IMR-90 (cell line): ENCODE measurements at regions not wholly inside any gene's neighbourhood (a gene's known extent, or its start where the extent isn't known, plus 50 kb on each side); places are given as distances from the start of the nearest gene placed in this dataset.

Experiments
- ATAC-seq: fragments of 200-7000 bp; cut with Tn5 transposase; 2 replicates; pipeline ENCODE4 v1.9.1; 2020; ENCODE audit warnings: low read depth, mild to moderate bottlenecking, moderate library complexity
- BruUV-seq: library from RNA; stranded (reverse); fragments of 400-500 nt; replicated peaks from 2 replicates; lab custom pipeline; 2021; lab: Mats Ljungman, UMichigan
- CTCF ChIA-PET: fragments of 300-600 bp; formaldehyde crosslinking; extraction: SDS; loops from one replicate; lab custom pipeline; 2021; ENCODE audit warnings: antibody characterized with exemption; lab: Yijun Ruan, JAX
- POLR2A ChIA-PET: fragments of 300-600 bp; sonication (Branson Sonifier 250); formaldehyde crosslinking; loops from one replicate; lab custom pipeline; 2022; ENCODE audit warnings: antibody characterized with exemption; ENCODE audit not compliant: unreplicated experiment; lab: Charles Lee
- DNase-seq: peaks from one replicate; pipeline ENCODE4 v3.0.0; 2013
- H2AFZ ChIP-seq: replicated peaks from 2 replicates; pipeline ENCODE3; 2013; ENCODE audit warnings: low read length, mild to moderate bottlenecking; ENCODE audit not compliant: poor library complexity
- H2AK5ac ChIP-seq: 2 replicates; pipeline ENCODE4 v1.6.1; 2013; ENCODE audit warnings: low read depth, low read length, inconsistent platforms
- H2AK9ac ChIP-seq: replicated peaks from 2 replicates; pipeline ENCODE3; 2013; ENCODE audit warnings: mild to moderate bottlenecking, low read depth, low read length, moderate library complexity; ENCODE audit not compliant: poor library complexity
- H2BK120ac ChIP-seq: 2 replicates; pipeline ENCODE4 v1.6.1; 2013; ENCODE audit warnings: low read depth, low read length, inconsistent platforms
- H2BK15ac ChIP-seq: 3 replicates; pipeline ENCODE4 v1.6.1; 2013; ENCODE audit warnings: low read depth, low read length, inconsistent platforms
- H2BK20ac ChIP-seq: 2 replicates; pipeline ENCODE4 v1.6.1; 2013; ENCODE audit warnings: low read depth, mild to moderate bottlenecking, inconsistent platforms, low read length, moderate library complexity
- H2BK5ac ChIP-seq: 2 replicates; pipeline ENCODE4 v1.6.1; 2013; ENCODE audit warnings: mild to moderate bottlenecking, low read depth, low read length, inconsistent platforms; ENCODE audit not compliant: poor library complexity, severe bottlenecking
- H3K14ac ChIP-seq: replicated peaks from 2 replicates; pipeline ENCODE4 v1.6.1; 2013; ENCODE audit warnings: low read depth, low read length, inconsistent platforms
- H3K18ac ChIP-seq: 2 replicates; pipeline ENCODE4 v1.6.1; 2013; ENCODE audit warnings: low read depth, low read length, control low read depth
- H3K23ac ChIP-seq: 2 replicates; pipeline ENCODE4 v1.6.1; 2013; ENCODE audit warnings: low read depth, low read length, inconsistent platforms
- H3K27ac ChIP-seq: 2 replicates; pipeline ENCODE4 v1.5.1; 2013; ENCODE audit warnings: mild to moderate bottlenecking, control low read depth, low read length; ENCODE audit not compliant: insufficient read depth
- H3K27me3 ChIP-seq: 2 replicates; pipeline ENCODE4 v1.6.1; 2013; ENCODE audit warnings: low read length; ENCODE audit not compliant: control insufficient read depth, insufficient read depth
- H3K36me3 ChIP-seq: 2 replicates; pipeline ENCODE4 v1.6.1; 2013; ENCODE audit warnings: low read length, mixed read lengths; ENCODE audit not compliant: control insufficient read depth, insufficient read depth
- H3K4ac ChIP-seq: 2 replicates; pipeline ENCODE4 v1.6.1; 2013; ENCODE audit warnings: low read depth, low read length, inconsistent platforms
- H3K4me1 ChIP-seq: 2 replicates; pipeline ENCODE4 v1.6.1; 2013; ENCODE audit warnings: low read length, mixed read lengths; ENCODE audit not compliant: control insufficient read depth, insufficient read depth
- H3K4me2 ChIP-seq: 2 replicates; pipeline ENCODE4 v1.6.1; 2013; ENCODE audit warnings: low read depth, mild to moderate bottlenecking, control low read depth, low read length, moderate library complexity
- H3K4me3 ChIP-seq: 2 replicates; pipeline ENCODE4 v1.5.1; 2013; ENCODE audit warnings: low read depth, mild to moderate bottlenecking, control low read depth, low read length, moderate library complexity; ENCODE audit not compliant: insufficient read depth
- H3K56ac ChIP-seq: 2 replicates; pipeline ENCODE4 v1.6.1; 2013; ENCODE audit warnings: low read length, inconsistent platforms; ENCODE audit not compliant: insufficient read depth; ENCODE audit errors: extremely low read depth
- H3K79me1 ChIP-seq, 2 experiments: 2 replicates each; pipeline ENCODE4 v1.6.1; 2013; ENCODE audit warnings: low read length in 2 of 2, inconsistent platforms in 1 of 2, low read depth in 1 of 2
- H3K9ac ChIP-seq: 2 replicates; pipeline ENCODE4 v1.6.1; 2013; ENCODE audit warnings: low read depth, low read length, control low read depth
- H3K9me1 ChIP-seq: 2 replicates; pipeline ENCODE4 v1.6.1; 2013; ENCODE audit warnings: low read length, inconsistent platforms; ENCODE audit not compliant: insufficient read depth
- H3K9me3 ChIP-seq: 2 replicates; pipeline ENCODE4 v1.6.1; 2013; ENCODE audit warnings: low read length; ENCODE audit not compliant: control insufficient read depth, insufficient read depth
- H4K20me1 ChIP-seq: 2 replicates; pipeline ENCODE4 v1.6.1; 2013; ENCODE audit warnings: low read length, inconsistent platforms; ENCODE audit not compliant: insufficient read depth
- H4K5ac ChIP-seq: 2 replicates; pipeline ENCODE4 v1.6.1; 2013; ENCODE audit warnings: mild to moderate bottlenecking, low read depth, low read length, control low read depth
- H4K8ac ChIP-seq, 2 experiments: 2 replicates each; pipeline ENCODE4 v1.6.1; 2013; ENCODE audit warnings: low read depth in 2 of 2, low read length in 2 of 2, control low read depth in 1 of 2, inconsistent platforms in 1 of 2
- H4K91ac ChIP-seq: 2 replicates; pipeline ENCODE4 v1.6.1; 2013; ENCODE audit warnings: low read depth, low read length, inconsistent platforms; ENCODE audit not compliant: insufficient read depth
- BHLHE40 ChIP-seq: fragments of 150-350 bp; IDR thresholded peaks from 2 replicates; pipeline ENCODE4 v1.6.1; 2016; ENCODE audit warnings: mild to moderate bottlenecking, low read depth, low read length
- CEBPB ChIP-seq: IDR thresholded peaks from 2 replicates; pipeline ENCODE4 v1.6.1; 2012; ENCODE audit warnings: low read depth, low read length, improper control_type of control experiment
- CHD1 ChIP-seq: IDR thresholded peaks from 2 replicates; pipeline ENCODE4 v1.6.1; 2012; ENCODE audit warnings: low read depth, low read length, improper control_type of control experiment
- FOS ChIP-seq: fragments of 150-350 bp; IDR thresholded peaks from 2 replicates; pipeline ENCODE4 v1.6.1; 2016; ENCODE audit warnings: low read depth, low read length
- MAFK ChIP-seq: IDR thresholded peaks from 2 replicates; pipeline ENCODE4 v1.6.1; 2012; ENCODE audit warnings: low read depth, low read length, improper control_type of control experiment
- MAZ ChIP-seq: IDR thresholded peaks from 2 replicates; pipeline ENCODE4 v1.6.1; 2012; ENCODE audit warnings: low read depth, mild to moderate bottlenecking, low read length, improper control_type of control experiment, moderate library complexity, borderline replicate concordance
- NFE2L2 ChIP-seq: fragments of 150-350 bp; IDR thresholded peaks from 2 replicates; pipeline ENCODE4 v1.6.1; 2016; ENCODE audit warnings: low read depth, mild to moderate bottlenecking, low read length
- RAD21 ChIP-seq: IDR thresholded peaks from 2 replicates; pipeline ENCODE4 v1.6.1; 2012; ENCODE audit warnings: low read length, improper control_type of control experiment
- RCOR1 ChIP-seq: IDR thresholded peaks from 2 replicates; pipeline ENCODE4 v1.6.1; 2012; ENCODE audit warnings: mild to moderate bottlenecking, low read length, improper control_type of control experiment; ENCODE audit not compliant: insufficient replicate concordance
- RFX5 ChIP-seq: IDR thresholded peaks from 2 replicates; pipeline ENCODE4 v1.8.0; 2012; ENCODE audit warnings: low read depth, mild to moderate bottlenecking, low read length, moderate library complexity
- SMC3 ChIP-seq: fragments of 150-350 bp; IDR thresholded peaks from 2 replicates; pipeline ENCODE4 v1.6.1; 2016; ENCODE audit warnings: low read depth, mild to moderate bottlenecking, antibody characterized with exemption, low read length, moderate library complexity
- WGBS, 2 experiments: methylation state at CpG; one replicate each; pipeline versions ENCODE4 v1.1.5 to v1.1.7; 2013; ENCODE audit warnings: missing lambda C conversion rate in 2 of 2; ENCODE audit not compliant: insufficient read length in 1 of 2; ENCODE audit errors: extremely low coverage in 2 of 2; 5-methylcytosine and 5-hydroxymethylcytosine counted together
- dilution Hi-C: fragments of 300-500 bp; cut with HindIII; formaldehyde crosslinking; loops from one replicate; pipeline ENCODE4 v1.14.3; 2018; ENCODE audit warnings: low sequenced_read_pairs; ENCODE audit not compliant: unreplicated experiment
- in situ Hi-C: fragments of 300-500 bp; cut with MboI; formaldehyde crosslinking; loops from 3 replicates; pipeline ENCODE4 v1.14.3; 2019; ENCODE audit warnings: low sequenced_read_pairs, inconsistent platforms, mixed read lengths
- intact Hi-C: fragments of 100-400 bp; cut with micrococcal nuclease; formaldehyde crosslinking; loops from 2 replicates; pipeline ENCODE4 v1.10.0; 2022
- TF ChIP-seq, protein P1 (sequence below): fragments of 150-350 bp; IDR thresholded peaks from 2 replicates; pipeline ENCODE4 v1.6.1; 2017; ENCODE audit warnings: mild to moderate bottlenecking, antibody characterized with exemption, low read length, low read depth

DNA sequence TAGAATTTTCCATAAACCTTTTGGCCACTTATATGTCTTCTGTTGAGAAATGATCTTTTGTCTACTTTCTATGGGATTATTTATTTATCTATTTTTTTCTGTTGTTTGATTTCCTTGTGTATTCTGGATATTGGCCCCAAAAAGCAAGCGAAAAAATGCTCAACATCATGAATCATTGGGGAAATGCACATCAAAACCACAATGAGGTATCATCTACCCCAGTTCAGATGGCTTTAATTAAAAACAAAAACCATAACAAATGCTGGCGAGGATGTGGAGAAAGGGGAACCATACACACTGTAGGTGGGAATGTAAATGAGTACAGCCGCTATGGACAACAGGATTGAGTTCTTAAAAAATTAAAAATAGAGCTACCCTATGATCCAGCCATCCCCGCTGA, 125.0 kb upstream of the LPCAT1 start:
- Histone ChIP-seq H2BK5ac (no peak overlapping the region), H3K23ac (no peak overlapping the region), H3K9ac (no peak overlapping the region), H3K14ac (no peak overlapping the region), H3K9me3 (no peaks in the 10 kb centered on the region), H3K9me1 (no peaks in the 10 kb centered on the region), H2BK15ac (no peak overlapping the region), H4K91ac (no peak overlapping the region), H3K18ac (no peak overlapping the region), H2AFZ (no peak overlapping the region), H4K8ac (no peak overlapping the region), H2BK20ac (no peak overlapping the region), H4K20me1 (no peaks in the 10 kb centered on the region), H4K5ac (no peak overlapping the region), H3K4me2 (no peak overlapping the region), H3K4me1 (no peaks in the 10 kb centered on the region), H2BK120ac (no peak overlapping the region), H3K4ac (no peak overlapping the region), H3K56ac (no peak overlapping the region), H3K79me1 (no peaks in the 10 kb centered on the region), H2AK5ac (no peak overlapping the region), H3K27me3 (peaks cover 41% of the 10 kb centered on the region), H3K4me3 (no peak overlapping the region), H2AK9ac (no peak overlapping the region), H3K27ac (no peak overlapping the region), H3K36me3 (no peaks in the 10 kb centered on the region)
- dilution Hi-C loops (no loop called here), intact Hi-C loops (no loop called here), in situ Hi-C loops (loop anchor here (10.0 to 25.0 kb wide), 3 partner anchors 164 to 714 kb away; no protein-coding TSS in a partner anchor)
- DNase-seq (no peak), ATAC-seq (no peak)
- CTCF ChIA-PET = interaction anchor here (0.6 kb wide), 2 partner anchors 269 to 656 kb away, joined by 3 to 12 read pairs; no protein-coding TSS in a partner anchor
- POLR2A ChIA-PET = no interaction called here
- no TSS peak for BruUV-seq
- TF ChIP-seq RCOR1 (no peak), RFX5 (no peak), SMC3 (no peak), CEBPB (no peak), MAZ (no peak), CHD1 (no peak), FOS (no peak), RAD21 (no peak), NFE2L2 (no peak), BHLHE40 (no peak), MAFK (no peak)
- TF ChIP-seq, protein P1, sequence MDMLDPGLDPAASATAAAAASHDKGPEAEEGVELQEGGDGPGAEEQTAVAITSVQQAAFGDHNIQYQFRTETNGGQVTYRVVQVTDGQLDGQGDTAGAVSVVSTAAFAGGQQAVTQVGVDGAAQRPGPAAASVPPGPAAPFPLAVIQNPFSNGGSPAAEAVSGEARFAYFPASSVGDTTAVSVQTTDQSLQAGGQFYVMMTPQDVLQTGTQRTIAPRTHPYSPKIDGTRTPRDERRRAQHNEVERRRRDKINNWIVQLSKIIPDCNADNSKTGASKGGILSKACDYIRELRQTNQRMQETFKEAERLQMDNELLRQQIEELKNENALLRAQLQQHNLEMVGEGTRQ = no peak
- no CpG with 5 or more reads among the region's 4 CpGs for WGBS, 2 experiments
